ENCODE measurements at regions not wholly inside any gene's neighbourhood (a gene's known extent, or its start where the extent isn't known, plus 50 kb on each side); places are given as distances from the start of the nearest gene placed in this dataset.
"Not testable (repeated sequence)": the region's sequence is repeated elsewhere in the genome, so short reads cannot be mapped to it uniquely, and the experiment has no call there.

DNA sequence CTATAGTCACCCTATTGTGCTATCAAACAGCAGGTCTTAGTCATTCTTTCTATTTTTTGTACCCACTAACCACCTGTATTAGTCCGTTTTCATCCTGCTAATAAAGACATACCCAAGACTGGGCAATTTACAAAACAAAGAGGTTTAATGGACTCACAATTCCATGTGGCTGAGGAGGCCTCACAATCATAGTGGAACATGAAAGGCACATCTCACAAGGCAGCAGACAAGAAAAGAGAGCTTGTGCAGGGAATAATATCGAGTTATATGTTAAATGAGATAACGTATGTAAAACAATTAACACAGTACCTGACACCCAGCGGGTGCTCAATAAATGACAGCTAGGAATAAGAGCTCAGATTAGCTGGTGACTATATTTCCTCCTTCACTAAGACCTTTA lies 88.1 kb upstream of the WDR44 start:
- DNase-seq (ENCODE audit: low read depth) = no peak

DNA sequence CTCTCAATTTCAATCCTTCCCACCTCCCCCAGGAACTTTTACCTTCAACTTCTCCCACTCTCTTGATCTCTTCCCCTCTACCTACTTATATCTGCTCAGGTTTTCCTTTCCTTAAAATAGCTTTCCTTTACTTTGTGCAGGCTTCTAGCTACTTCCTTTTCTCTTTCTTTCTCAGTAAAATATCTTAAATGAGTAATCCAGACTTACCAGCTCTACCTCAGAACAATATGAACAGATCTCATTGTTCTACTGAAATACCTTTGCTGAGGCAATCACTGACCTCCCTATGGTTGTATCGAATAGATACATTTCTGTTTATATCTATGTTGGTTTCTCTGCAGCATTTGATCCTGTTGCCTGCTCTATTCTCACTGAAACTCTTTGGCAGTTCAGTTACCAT lies 86.7 kb upstream of the WDR44 start:
- no peak for DNase-seq (ENCODE audit: low read depth)

DNA sequence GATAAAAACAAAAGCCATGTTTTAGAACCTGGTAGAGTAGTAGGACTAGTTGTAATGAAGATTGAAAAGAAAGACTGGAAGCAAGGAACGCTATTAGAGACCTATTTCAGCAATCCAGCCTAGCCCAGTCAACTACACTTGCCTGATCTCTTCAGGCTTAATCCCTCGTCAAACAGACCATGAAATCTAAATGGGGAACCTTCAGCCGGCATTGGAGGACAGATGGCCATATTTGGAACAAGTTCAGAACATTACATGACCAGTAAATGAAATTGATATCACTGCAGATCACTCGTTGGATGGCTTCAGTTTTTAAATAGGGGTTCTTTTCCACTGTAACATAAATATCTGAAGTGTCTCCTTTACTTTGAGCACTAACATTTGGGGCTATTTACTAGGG lies 84.8 kb upstream of the WDR44 start:
- no peak for DNase-seq (ENCODE audit: low read depth)

DNA sequence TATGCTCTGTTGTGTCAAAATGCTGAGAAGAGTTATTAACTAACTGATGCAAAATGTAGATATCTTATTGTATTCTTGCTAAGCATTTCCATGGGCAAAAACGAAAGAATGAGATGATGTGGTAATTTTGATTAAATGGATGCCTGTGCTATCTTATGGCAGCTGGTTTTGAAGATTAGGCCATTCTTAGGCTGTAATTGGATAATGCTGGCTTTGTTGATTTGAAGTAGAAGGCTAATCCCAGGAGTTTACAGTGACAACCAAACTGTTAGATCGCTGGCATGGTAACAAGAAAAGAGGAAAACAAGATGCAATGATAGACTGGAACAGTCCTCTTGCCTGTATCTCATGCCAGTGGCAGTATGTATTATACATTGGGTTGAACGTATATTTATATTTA lies 74.1 kb upstream of the WDR44 start:
- DNase-seq (ENCODE audit: low read depth) = no peak

DNA sequence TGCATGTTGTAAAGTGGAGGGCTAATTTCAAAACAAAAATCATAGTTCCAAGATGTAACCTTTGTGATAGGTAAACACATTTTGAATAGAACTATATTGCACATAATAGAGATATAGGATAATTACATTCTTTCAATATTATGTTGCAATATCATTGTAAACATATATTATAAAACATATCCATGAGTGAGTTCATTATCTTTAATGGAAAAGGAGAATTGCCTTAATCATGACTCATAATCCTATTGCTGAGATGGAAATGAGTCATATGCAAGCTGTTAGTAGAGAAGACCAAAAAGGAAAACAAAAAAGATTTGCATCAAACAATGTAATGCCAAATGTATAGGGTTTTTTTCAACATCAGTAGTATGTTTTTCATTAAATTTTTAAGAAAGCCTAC lies 73.7 kb upstream of the WDR44 start:
- DNase-seq (ENCODE audit: low read depth) = no peak

DNA sequence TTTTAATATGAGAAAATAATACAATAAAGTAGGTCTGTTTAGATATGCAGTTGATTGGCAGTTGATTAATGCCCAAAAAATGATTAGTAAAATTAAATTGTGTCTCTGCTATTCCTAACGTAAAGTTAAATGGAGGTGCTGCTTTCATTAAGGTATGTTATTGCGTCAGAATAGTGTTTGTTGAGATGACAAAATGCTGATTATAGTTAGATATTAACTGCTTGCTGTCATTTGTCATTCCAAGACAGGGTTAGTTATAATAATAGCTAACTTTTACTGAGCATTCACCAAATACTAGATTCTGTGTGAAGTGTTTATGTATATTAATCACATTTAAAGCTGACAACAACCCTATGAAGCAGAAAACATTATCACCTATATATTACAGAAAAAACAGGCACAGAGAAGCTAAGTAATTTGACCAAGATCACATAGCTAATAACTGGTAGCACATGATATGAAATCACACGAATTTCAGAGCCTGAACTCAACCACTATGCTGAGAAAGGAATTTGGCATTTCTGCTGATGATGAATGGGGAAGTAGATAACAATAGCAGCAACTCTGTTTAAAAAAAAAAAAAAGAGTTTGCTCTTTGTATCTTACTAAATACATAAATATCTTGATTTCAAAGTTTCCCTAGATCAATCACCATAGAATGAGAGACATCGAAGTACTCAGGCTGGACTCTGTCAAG lies 59.7 kb upstream of the WDR44 start:
- DNase-seq (ENCODE audit: low read depth) = no peak

DNA sequence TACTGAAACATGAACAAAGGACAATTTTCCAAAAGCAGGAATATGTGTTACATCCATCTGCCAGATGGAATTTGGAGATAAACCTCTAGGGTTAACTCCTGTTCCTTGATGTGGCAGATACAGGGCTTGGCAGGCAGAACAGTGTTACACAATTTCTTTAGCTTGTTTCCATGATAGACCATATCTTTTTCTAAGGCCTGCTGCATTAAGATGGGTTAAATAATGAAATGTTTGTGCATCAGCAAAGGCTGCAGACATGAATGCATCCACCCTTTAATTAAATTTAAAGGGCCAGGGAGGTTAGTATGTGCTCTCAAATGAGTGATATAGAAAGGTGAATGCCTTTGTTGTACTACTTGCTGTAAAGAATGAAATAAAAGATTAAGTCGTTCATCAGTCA lies 50.1 kb upstream of the WDR44 start:
- not testable (repeated sequence) for DNase-seq (ENCODE audit: low read depth)
